Hematopoietic multipotent progenitor cell treated with erythropoietin and hydrocortisone succinate and interleukin-3 and kit ligand, for 6 days (in vitro differentiated cells): ENCODE measurements at regions not wholly inside any gene's neighbourhood (a gene's known extent, or its start where the extent isn't known, plus 50 kb on each side); places are given as distances from the start of the nearest gene placed in this dataset.

Source experiments
- DNase-seq: peaks from one replicate; pipeline ENCODE4 v3.0.0-alpha.2; 2015

DNA sequence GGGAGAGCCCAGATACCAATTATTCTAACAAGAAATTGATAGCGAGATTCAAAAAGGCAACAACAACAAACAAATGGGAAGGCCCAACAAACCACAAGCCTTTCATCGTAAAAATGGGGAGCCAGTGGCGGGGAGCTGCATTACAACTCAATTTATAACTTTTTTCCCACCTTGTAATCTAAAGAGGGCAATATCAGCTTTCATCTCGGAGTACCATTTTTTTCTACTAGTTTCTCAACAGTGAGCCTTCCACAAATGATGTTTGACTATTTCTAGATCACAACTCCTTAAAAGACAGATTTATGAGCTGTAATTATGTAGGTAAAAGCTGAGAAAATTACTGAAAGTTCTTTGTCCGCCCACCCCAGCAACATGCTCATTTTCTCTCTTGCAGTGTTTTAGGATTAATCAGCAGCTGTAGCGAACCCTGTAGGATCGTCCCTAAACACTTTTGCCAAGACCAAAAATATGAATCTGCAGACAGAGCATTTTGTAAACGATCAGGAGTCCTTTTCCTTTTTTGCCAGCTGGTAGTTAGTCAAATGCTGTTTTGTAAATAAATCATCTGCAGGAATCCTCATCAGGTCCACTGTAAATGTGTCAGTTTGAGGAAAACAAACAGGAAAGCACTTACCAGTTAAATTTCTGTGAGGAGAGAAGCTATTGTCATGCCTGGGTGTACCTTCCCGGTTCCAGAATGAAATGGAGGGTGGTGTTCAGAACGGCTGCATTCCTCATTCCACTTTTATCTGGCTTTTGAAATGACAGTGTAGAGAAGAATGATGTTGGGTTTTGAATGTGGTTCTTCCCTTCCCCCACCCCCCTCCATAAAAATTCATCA lies 53.2 kb downstream of the EEF1B2 start:
- DNase-seq: no peak

- DNase-seq: no peak
These were observed 53.8 kb downstream of the EEF1B2 start for GRCh38 chr2:206213514-206213845.

GRCh38 chr2:206217166-206217565 lies 57.3 kb upstream of the ZDBF2 start:
- no peak for DNase-seq

DNA sequence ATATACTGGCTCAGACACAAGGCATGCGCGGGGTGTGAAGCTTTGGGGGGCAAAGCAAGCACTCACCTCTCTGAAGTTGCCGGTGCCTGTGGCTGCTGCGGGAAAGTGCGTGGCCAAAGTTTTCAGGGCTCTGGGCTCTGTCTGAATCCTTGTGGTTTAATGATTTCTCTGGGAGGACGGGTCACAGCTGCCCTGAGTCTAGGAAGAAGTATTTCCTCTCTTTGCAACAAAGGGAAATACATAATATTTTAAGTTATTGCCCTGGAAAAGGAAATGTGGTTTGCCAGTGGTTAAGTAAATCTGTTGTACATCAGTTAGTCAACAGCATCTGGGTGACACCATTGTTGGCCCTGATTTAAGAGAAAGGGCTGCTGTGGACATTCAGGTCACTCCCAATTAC lies 56.7 kb upstream of the ZDBF2 start:
- DNase-seq: no peak

DNA sequence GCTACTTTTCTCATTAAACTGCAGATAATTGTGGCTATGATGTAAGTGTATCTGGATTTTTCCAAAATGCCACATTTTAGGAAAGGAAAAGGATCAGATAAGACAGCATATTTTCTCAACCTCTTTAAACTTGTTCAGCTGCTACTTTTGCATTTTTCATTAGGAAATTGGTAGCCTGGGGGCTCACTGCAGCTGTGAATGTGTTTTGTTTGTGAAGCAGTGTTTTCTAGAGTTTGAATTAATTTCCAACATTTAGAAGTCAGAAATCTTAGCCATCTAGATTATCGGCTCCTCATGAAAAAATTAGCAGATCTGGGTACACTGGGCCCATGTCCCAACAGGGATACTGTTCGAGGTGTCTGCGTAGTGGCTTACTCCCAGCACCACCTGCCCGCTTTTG lies 56.3 kb upstream of the ZDBF2 start:
- DNase-seq: no peak

DNA sequence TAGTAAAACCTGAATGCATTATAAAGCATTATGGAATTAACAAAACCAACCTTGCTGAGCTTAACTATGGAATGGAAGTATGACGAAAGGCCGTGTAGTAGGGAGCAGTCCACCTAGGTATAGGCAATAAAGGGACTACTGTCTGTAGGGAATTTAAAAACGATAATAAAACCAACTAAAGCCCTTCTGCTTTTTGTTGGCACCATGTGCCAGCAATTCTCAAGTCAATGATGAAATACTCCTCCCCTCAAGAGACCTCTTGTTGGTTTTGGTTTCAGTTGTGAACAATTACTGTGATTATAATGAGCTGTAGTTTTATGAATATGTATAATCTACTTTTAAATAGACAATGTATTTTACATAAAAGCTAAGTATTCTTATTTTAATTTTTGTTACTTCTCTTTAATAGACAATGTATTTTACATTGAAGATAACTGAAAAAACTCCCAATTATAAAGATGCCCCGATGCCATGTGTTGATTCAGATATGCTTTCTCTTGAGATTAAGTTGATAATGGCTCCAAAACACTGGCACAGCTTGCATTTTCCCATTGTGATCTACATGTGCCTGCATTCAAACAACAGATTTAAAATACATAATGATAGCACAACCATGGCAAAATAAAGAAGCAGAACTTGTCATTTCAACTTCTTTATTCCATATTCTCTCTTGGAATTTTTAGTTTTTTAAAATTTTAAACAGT lies 55.5 kb upstream of the ZDBF2 start:
- DNase-seq: peak; percentile 24

GRCh38 chr2:206219957-206220356 lies 54.5 kb upstream of the ZDBF2 start:
- DNase-seq: no peak

DNA sequence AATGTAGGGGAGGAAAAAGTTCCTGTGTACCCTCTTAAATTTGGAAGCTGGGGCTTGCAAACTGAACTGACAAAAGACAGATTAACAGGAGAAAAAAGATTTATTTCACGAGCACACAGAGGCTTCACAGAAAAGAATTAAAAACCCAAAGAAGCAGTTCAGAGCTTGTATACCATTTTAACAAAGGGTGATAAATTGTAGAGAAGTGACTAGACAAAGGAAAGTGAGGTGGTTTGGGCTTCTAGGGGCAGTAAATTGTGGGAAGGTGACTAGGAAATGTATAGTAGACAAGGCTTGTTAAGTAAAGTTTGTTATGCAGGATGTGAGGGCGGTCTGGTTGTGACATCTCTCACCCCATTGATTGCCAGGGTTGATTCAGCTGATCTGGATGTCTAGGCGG lies 53.5 kb upstream of the ZDBF2 start:
- no peak for DNase-seq
